ENCODE measurements at regions not wholly inside any gene's neighbourhood (a gene's known extent, or its start where the extent isn't known, plus 50 kb on each side); places are given as distances from the start of the nearest gene placed in this dataset.

DNA sequence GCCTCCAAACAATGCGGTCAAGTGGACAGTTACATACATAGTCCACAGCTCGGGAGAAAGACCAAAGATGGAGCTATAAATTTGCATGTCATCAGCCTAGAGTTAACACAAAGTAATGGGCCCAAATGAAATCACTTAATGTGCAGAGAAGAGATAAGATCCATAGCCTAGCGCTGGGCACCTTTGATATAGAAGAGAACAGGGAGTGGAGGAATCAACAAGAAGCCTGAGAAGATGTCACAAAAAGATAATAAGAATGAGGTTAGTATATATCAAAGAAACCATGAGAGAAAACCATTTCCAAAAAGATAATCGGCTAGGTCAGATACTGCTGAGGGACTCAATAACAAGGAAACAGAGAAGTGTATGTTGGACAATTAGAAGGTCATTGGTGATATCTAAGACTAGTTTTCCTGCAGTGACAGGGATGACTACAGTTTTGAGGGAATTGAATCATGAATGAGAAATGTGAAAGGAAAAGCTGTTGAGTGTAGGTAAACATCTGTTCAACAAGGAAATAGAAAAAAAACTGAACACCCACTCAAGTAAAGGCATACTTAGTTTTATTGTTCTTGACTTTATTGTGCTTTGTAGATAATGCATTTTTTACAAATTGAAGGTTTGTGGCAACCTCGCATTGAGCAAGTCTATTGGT is 68.7 kb upstream of the CDH6 start:
- Mint-ChIP-seq H3K4me3 (ENCODE audit: unreplicated experiment) (no peak overlapping the region), H3K4me1 (ENCODE audit: low read depth) (peaks cover 40% of the 10 kb centered on the region), H3K27me3 (ENCODE audit: low read depth) (no peaks in the 10 kb centered on the region), H3K9me3 (ENCODE audit: low read depth) (peaks cover 17% of the 10 kb centered on the region), H3K36me3 (ENCODE audit: low read depth) (peaks cover 2% of the 10 kb centered on the region), H3K27ac (ENCODE audit: unreplicated experiment) (peak overlapping the region; percentile 93)
- DNase-seq (ENCODE audit: low spot score) = no peak
- TF ChIP-seq, protein P1, sequence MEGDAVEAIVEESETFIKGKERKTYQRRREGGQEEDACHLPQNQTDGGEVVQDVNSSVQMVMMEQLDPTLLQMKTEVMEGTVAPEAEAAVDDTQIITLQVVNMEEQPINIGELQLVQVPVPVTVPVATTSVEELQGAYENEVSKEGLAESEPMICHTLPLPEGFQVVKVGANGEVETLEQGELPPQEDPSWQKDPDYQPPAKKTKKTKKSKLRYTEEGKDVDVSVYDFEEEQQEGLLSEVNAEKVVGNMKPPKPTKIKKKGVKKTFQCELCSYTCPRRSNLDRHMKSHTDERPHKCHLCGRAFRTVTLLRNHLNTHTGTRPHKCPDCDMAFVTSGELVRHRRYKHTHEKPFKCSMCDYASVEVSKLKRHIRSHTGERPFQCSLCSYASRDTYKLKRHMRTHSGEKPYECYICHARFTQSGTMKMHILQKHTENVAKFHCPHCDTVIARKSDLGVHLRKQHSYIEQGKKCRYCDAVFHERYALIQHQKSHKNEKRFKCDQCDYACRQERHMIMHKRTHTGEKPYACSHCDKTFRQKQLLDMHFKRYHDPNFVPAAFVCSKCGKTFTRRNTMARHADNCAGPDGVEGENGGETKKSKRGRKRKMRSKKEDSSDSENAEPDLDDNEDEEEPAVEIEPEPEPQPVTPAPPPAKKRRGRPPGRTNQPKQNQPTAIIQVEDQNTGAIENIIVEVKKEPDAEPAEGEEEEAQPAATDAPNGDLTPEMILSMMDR (IDR thresholded peaks at IDR 0.05) = no peak

DNA sequence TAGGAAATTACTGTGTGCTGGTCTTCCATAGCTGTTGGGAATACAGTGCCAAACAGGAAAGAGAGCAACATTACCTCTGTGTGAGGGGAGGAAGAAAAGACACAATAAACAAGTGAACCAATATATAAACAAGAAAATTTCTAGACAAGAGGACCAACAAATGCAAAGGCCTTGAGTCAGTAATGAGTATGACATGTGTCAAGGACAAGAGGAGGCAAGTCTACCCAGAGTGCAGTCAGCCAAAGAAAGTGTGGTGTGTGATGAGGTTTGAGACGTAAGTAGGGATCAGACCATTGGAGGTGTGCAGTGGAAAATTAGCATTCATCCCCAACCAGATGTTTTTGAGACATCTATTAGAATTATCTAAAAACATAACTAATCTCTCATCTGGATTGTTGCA is 69.5 kb upstream of the CDH6 start:
- Mint-ChIP-seq H3K36me3 (ENCODE audit: low read depth) (peaks cover 2% of the 10 kb centered on the region), H3K4me3 (ENCODE audit: unreplicated experiment) (peak overlapping the region; percentile 8)
- no peak for DNase-seq (ENCODE audit: low spot score)

DNA sequence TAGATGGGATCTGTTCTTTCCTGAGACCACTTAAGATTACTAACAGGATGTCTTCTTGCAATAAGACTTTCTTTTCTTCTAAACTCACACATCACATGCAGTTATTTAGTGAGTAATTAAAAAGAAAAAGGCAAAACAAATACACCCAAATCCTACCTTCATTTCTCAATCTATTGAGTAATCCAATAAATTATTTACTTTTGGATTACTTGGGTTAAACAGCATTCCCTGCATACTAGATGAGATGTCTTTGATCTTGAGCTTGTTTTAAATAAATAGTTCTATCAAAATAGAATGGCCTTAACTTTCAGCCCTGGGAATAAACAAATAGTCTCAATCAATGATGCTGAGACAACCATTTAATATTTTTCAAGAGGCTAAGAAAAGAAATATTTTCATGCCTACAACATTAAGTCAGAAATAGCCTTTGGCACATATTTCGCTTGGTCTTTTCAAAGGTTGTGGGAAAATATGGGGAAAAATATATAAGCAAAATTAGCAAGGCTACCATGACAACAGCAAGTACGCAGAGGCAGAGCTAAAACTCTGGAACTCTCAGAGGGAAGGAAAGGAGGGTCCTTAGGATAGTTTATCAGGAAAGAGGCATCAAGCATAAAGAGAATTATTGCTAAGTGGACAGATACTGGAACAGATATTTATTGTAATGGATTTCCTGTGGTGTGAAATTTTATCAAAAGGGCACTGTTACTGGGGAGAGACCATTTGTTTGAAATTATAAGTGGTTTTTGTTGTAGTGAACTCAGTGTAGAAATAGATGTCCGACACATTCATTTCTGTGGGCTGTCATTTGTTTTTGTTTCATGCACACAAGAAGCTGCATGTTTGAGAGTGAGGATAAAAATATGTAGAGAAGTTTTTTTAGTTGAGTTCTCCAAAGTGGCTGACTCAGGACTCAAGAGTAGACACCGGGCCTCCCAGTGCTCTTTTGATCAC is 70.2 kb upstream of the CDH6 start:
- Mint-ChIP-seq H3K4me3 (ENCODE audit: unreplicated experiment) (peak overlapping the region; percentile 28), H3K4me1 (ENCODE audit: low read depth) (peaks cover 40% of the 10 kb centered on the region), H3K27me3 (ENCODE audit: low read depth) (no peaks in the 10 kb centered on the region), H3K36me3 (ENCODE audit: low read depth) (peaks cover 2% of the 10 kb centered on the region), H3K27ac (ENCODE audit: unreplicated experiment) (peak overlapping the region; percentile 93), H3K9me3 (ENCODE audit: low read depth) (peaks cover 17% of the 10 kb centered on the region)
- no peak for DNase-seq (ENCODE audit: low spot score)
- TF ChIP-seq, protein P1 (IDR thresholded peaks at IDR 0.05) = no peak

More for the DNA sequence above, 69.5 kb upstream of the CDH6 start:
- Mint-ChIP-seq H3K27me3 (ENCODE audit: low read depth) (no peaks in the 10 kb centered on the region), H3K27ac (ENCODE audit: unreplicated experiment) (peak overlapping the region; percentile 93), H3K9me3 (ENCODE audit: low read depth) (peaks cover 17% of the 10 kb centered on the region), H3K4me1 (ENCODE audit: low read depth) (peaks cover 40% of the 10 kb centered on the region)
- TF ChIP-seq, protein P1 (IDR thresholded peaks at IDR 0.05) = no peak

DNA sequence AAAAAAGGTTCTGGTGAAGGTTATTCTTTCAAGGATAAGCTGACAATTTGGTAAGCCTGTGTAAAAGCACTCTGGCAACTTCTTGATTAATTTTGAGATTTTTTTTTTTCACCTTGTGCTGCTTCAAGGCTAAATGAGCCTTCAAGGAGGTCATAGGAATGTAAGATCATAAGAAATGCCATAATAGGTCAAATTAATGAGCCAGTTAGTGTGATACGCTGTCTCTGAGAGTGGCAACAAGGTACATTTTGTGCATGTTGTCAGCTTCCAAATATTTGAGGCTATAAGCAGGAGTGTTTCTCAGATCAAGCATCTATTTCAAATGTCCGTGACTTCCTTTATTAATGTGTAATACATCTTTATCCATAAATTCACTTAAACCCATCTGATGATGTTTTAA is 72.3 kb upstream of the CDH6 start:
- Mint-ChIP-seq H3K27me3 (ENCODE audit: low read depth) (no peaks in the 10 kb centered on the region), H3K9me3 (ENCODE audit: low read depth) (peaks cover 11% of the 10 kb centered on the region), H3K4me1 (ENCODE audit: low read depth) (peaks cover 45% of the 10 kb centered on the region), H3K4me3 (ENCODE audit: unreplicated experiment) (no peak overlapping the region), H3K36me3 (ENCODE audit: low read depth) (no peaks in the 10 kb centered on the region), H3K27ac (ENCODE audit: unreplicated experiment) (no peak overlapping the region)
- no peak for DNase-seq (ENCODE audit: low spot score)
- TF ChIP-seq, protein P1 (IDR thresholded peaks at IDR 0.05) = no peak

DNA sequence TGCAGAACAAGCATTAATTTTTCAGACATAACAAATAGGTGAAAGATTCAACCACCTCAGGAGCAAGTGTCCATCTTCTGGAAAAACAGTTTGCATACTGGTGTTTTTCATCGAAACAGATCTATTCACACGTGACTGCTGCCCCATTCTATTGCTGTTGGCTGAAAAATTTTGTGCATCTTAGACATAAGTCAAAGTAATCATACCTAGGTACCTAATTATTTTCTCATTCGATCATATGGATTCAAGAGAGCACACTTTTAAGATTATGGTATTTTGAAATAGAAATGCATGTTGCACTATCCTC is 72.9 kb upstream of the CDH6 start:
- Mint-ChIP-seq H3K4me3 (ENCODE audit: unreplicated experiment) (no peak overlapping the region), H3K27ac (ENCODE audit: unreplicated experiment) (no peak overlapping the region), H3K4me1 (ENCODE audit: low read depth) (peaks cover 45% of the 10 kb centered on the region), H3K27me3 (ENCODE audit: low read depth) (no peaks in the 10 kb centered on the region), H3K9me3 (ENCODE audit: low read depth) (peaks cover 11% of the 10 kb centered on the region), H3K36me3 (ENCODE audit: low read depth) (no peaks in the 10 kb centered on the region)
- TF ChIP-seq, protein P1 (IDR thresholded peaks at IDR 0.05) = no peak
- DNase-seq (ENCODE audit: low spot score) = no peak
